ENCODE measurements at regions not wholly inside any gene's neighbourhood (a gene's known extent, or its start where the extent isn't known, plus 50 kb on each side); places are given as distances from the start of the nearest gene placed in this dataset.

- TF ChIP-seq CTCF (IDR thresholded peaks at IDR 0.05) (no peak), POLR2A (IDR thresholded peaks at IDR 0.05) (no peak)
These were observed 128.4 kb upstream of the SOD1 start for GRCh38 chr21:31530897-31531705.

Data from lower leg skin (tissue), 3 donors.